HG03460 (cell line): ENCODE measurements at regions not wholly inside any gene's neighbourhood (a gene's known extent, or its start where the extent isn't known, plus 50 kb on each side); places are given as distances from the start of the nearest gene placed in this dataset.
"Not testable (repeated sequence)": the region's sequence is repeated elsewhere in the genome, so short reads cannot be mapped to it uniquely, and the experiment has no call there.

Experiments used
- ATAC-seq: cut with Tn5 transposase; IDR thresholded peaks from one replicate; pipeline ENCODE4 v1.9.1; 2021; ENCODE audit not compliant: unreplicated experiment

DNA sequence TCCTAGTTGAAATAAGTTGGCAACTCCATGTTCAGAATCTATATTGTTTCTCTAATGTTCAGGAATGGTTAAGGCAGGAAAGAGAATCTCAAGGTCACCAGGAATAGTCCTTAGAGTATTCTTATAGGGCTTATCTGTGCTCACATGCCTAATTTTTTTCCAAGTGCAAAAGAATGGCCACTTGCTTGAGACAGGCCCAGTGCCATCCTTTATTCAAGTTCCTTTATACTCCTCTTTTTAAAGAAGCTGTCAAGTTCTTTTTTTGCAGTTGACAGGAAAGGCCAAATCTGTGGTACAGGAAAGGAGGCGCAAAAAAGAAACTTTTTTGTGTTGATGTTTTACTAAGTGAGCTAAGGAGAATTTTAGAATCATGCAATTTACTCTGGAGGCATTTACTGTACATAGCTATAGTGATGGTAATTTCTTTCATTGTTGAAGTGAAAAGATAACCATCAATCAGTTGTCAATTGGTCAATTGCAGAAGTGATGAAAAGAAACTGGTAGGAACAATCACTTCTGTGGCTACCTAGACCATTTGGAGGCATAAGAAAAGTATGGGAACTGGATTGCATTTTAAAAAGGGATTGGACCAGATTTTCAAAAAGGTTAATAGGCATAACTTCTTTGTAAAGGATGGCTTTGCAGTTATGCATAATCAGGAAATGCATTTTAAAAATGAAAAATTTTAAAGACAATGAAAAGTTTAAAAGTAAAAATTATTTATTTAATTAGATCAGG lies 102.5 kb upstream of the SOX2 start:
- ATAC-seq = no peak

DNA sequence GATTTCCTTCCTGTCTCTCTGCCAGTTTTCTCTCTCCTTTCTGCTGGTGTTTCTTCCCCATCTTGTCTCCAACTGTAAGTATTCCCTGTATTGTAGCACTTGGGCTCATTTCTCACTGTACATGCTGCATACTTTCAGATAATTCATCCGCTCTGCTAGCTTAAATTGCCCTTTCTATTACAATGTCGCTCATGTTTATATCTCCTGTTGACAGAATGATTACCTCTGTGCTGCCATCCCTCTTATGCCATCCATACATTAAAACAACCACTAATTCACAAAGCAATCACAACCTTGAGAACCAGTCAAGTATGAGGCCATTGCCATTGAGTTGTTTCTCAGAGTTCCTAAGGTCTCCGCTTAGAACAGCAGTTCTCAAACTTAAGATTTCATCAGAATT lies 107.5 kb upstream of the SOX2 start:
- ATAC-seq = no peak

DNA sequence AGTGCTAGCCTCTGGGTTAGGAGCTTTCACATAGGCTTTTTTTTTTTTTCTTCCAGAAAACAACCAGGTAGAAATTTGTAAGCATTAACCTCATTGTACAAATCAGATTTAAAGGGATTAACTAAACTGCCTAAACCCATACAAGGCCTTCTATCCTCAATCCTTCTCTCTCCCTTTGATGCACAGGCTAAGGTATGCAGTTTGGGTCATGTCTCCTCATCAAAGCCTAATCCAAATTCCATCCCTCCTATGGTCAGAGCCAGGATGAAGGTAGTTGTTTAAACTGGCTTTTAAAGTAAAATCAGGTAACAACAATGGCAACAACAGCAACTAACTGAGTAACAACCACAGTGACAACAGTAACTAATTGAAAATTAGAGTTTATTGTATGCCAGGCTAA lies 115.6 kb upstream of the SOX2 start:
- ATAC-seq = no peak

DNA sequence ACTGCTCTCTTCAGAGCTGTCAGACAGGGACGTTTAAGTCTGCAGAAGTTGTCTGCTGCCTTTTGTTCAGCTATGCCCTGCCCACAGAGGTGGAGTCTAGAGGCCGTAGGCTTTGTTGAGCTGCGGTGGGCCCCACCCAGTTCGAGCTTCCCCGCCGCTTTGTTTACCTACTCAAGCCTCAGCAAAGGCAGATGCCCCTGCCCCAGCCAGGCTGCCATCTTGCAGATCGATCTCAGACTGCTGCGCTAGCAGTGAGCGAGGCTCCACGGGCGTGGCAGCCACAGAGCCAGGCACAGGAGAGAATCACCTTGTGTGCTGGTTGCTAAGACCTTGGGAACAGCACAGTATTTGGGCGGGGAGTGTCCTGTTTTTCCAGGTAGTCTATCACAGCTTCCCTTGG lies 120.8 kb upstream of the SOX2 start:
- not testable (repeated sequence) for ATAC-seq

DNA sequence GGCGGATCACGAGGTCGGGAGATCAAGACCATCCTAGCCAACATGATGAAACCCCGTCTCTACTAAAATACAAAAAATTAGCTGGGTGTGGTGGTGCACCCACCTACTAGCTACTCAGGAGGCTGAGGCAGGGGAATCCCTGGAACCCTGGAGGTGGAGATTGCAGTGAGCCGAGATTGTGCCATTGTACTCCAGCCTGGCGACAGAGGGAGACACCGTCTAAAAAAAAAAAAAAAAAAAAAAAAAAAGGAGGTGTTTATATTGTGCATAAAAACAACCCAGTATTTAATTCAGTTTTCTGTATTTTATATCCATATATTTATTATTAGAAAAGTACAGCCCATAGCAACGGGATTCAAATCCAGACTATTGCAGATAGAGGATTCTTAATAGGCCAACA lies 129.1 kb upstream of the SOX2 start:
- no peak for ATAC-seq

DNA sequence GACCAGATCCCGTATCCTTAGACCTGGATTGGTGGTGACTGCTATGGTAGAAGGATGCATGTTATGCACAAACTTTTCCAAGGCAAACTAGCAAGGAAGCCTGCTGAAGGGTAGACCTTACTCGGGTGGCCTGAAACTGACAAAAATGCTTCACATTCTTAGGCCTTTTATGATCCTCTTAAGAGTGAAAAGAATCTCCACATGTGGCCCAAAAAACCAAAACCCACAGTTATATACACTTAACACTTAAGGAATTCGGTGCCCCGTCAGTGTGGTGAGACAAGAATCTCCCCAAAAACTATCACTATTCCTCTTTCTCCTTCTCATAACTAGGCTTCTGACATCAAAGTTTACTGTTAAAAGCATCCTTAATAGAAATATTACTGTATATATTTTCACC lies 130.1 kb upstream of the SOX2 start:
- ATAC-seq = no peak

DNA sequence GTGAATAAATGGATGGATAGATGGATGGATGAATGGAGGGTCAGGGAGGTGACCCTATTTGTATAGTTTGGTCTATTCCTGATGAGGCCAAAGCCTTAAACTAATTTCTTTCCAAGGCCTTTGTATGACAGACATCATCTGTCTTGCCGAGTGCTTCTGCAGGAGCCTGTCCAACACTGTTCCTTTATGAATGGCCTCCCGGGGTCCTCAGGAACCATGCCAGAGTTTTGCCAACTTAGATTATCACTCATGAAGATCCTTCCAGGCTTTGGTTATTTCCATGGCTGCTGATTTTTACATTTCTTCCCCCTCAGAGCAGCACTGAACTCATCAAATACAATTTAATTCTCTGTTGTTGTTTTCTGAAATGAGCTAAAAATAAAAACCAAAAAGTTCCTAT lies 133.0 kb upstream of the SOX2 start:
- no peak for ATAC-seq

DNA sequence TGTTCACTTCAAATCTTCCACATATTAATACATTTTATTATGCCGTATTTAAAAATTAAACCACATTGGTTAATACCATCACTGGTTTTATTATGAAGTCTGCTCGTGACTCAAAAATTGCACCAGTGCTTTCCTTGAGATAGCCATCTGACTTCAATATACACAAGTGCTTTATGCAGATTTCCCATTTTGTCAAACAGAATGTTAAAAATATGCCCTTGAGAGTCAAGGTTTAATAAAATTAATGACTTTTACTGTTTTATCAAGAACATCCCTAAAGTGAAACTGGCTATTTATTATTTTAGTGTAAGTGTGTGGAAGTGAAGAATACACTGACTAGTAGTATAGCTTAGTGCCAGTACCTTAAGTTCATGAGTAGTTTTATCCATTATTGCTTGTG lies 139.3 kb upstream of the SOX2 start:
- no peak for ATAC-seq

DNA sequence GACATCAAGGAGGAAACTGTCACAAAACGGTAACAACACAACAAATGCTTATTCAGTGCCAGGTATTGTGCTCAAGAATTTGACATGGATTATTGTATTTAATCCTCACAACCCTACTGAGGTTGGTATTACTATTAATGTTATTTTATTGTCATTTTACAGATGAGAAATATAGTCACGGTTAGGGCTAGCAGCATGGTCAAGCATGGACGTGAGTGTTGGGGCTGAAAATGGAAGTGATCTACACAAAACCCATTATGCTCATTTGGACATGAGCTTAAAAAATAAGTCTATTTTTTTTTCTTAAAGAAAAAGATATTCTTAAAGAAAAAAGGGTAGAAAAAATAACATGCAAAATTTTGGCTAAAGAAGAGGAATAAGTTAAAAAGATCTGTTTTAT lies 141.3 kb upstream of the SOX2 start:
- no peak for ATAC-seq

DNA sequence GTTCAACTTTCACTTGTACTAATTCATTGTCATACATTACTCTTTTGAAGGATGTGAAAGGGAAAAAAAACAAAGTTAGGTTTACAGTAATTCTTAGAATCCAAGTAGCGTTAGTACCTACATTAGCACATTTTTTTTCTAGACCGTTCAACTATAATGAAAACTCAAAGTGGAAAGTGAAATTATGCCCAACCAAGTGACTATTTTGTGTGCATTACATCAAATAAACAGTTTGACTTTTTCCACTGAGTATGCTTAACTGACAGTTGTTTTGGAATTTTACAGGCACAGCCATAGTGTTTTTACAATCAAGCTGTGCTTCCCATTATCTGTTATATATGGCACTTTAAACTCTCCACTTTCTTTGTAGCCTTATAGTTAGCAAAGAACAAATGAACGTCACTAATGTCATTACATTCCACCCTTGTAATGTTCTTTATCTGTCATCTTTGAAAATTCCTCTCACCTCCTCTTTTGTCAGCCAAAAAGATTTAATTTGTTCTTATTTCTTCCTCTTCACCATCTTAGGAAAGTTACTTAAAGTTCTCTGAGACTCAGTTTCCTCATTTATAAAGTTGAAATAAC lies 142.3 kb upstream of the SOX2 start:
- no peak for ATAC-seq

DNA sequence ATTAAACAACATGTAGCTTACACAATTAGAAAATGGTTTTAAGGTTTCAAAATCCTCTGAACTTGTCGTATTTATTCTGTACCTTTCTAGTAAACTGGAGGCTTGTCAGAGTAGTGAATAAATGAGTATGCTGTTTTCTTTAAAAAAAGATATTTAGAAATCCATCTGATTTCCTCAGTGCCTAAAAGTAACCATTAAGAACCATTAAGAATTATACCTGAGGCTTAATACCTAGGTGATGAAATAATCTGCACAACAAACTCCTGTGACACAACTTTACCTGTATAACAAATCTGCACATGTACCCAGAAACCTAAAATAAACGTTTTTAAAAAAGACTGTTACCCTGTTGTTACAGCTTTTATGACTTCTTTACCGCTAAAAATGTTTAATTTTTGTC lies 143.0 kb upstream of the SOX2 start:
- no peak for ATAC-seq

DNA sequence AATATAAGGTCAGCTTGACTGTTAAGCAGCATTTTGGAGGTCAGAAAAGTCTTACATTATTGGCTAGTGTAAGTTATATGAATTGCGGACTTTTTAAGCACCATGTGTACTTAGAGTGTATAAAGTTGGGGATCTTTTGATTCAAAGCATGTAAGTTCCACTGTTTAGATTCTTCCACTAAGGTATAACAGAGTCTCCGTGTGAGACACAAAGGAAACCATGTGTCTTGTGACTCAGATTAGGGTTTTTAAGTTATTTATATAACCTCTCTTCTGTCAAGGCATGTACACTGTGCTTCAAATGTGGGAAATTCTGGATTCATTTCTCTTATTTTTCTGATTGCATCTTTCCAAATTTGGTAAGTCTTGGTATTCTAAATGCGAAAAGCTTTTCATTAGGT lies 143.5 kb upstream of the SOX2 start:
- ATAC-seq = no peak

DNA sequence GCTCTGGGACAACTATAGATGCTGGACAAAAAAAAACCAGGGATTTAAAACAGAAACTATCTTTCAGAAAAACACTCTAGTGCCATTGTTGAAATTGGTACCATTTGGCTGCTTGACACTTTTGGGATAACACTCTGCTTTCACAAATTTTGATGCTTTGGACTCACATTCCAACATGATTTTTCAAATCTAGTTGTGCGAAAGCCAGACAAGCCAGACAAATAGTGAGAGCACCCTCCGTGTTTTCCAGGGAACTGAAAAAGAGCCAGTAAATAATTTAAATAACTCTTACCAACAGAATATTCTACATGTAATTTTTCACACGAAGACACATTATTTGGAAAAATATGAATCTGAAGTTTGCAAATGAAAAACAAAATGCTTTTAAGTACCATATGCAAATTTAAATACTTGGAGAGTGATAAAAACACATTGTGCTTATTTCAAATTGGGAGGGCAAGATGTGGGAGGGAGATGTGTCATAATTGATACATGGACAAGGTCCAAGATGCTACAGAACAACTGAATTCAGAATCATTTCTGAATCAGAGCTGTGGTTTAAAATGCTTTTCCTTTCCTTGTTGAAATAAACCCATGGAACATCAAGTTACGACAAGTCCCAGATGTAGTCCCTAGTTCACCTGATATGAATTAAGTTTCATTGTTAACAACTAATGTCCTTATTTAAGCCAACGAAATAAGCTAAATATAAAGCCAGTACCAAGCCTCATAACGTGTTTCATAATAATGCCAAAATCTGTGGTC lies 144.2 kb upstream of the SOX2 start:
- no peak for ATAC-seq

DNA sequence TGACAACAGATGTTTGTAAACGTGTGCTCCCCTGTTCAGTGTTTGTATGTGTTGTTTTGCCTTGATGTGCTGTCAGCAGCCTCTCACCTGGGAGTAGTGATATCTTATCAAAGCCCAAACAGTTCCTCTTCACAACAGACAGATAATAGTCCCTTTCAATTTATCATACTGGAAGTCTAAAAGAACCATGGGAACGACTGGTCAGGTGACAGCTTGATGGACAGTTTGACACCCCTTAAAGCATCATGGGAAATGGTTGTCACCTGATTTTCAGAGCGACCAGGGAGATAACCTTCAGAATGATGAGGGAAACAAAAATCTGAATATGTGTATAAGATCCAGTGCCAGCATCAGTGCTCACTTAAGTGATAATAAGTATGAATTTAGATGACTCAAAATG lies 146.3 kb upstream of the SOX2 start:
- no peak for ATAC-seq

DNA sequence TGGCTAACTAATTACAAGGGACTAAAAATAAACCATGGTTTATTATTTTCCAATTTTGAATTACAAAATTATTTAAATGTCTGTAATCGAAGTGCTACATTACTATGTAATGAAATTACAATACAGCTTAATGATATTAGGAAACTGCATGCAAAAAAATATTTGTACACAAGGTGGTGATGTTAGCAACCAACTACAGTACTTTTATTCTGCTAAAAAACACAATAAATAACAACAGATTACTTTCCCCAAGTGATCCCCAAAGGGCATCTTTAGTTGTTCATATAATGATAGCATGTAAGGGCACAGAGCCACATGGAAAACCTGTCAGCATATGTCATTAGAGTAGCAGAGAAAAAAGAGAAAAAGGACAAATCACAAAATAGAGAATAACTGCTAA lies 147.5 kb upstream of the SOX2 start:
- no peak for ATAC-seq

DNA sequence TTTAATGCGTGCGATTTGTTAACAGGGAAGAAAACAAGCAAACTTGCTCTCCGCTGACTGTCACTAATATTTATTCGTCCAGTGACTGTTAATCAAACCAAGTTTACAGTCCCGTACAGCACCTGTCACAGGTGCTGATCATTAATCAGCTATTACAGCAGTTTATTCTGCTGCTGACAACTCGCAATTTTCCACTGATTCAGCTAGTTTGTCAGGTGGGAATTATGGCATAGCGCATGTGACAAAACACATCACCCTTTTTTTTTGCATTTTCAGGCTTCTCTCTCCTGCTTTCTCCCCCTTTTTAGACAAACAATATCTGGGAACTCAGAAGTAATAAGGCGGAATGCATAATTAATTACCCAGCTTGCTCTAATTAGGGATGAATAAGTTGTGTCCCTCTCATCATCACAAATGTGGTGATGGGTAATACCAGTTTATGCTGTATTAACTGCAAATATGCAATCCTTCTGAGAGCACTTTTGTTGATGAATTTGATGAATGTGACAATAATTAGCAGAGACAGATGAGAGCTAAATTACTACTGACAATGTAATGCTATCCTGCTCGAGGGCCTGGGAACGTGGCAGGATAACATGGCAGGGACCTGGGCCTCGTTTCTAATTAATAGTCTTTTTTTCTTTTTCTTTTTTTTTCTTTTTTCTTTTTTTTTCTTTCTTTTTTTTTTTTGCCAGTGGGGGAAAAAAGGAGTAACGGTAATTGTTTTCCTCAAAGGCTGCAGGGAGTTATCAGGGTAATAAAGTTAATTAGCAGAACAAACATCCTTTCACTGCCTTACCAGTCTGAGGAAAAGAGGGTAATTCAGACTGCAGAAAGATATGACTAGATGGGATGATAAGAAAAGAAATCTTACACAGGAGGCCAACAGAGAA lies 150.3 kb upstream of the SOX2 start:
- ATAC-seq = no peak

DNA sequence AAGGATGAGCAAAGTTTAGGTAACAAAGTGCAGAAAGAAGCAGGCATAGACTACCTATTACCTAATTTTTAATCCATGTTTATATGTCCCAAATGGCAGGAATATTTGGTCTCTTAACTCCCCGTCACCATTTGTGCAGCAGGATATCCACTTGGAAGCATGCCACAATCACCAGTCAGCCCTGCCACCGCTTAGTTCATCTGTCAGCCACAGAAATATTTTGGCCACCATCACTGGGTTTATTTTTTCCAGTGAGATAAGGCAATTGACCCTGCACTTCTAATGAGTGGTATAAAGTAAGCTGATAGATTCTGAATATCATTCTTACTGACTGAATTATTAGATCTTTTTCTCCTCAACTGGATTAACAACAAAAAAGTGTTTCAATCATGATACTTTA lies 152.9 kb upstream of the SOX2 start:
- ATAC-seq = no peak

DNA sequence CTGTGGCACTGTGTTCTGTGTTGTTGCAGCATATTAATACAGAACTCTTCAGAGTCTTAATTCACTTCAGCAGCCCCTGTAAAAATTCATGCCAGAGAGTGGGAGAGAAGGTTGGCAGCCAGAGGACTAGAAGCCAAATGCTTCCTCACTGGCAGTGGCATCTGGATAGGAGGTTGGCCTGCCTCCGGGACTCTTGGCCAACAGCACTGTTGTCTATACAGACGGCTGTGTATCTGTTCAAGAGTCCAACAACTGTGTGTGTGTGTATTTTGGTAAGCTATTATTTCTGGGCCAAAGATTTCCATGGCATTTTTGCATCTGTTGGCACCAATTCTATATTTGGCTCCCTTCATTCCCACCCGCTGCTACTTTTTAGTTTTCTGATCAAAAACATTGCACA lies 156.0 kb upstream of the SOX2 start:
- ATAC-seq = no peak

DNA sequence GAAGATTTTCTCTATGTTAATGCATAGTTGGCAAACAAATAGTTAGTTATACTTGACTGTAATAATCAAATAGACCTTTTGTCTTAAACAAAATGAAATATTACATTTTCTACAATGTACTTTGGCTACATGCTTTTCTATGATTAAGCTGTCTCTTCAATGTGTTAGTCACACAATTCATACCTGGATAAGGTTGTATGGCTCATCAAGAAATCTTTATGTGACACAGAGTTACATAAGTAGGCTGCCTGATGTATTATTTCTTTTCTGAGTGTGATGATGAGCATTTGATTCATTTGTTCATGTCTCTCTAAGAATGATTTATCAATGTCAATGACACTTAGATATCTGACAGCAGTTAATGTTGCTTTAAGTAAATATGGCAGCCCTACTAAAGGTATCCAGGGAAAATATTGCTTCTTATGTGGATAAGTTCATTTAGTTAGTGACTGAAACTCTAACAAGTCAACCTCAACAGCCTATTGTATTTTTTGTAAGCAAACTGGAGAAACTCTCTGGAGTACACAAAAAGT lies 157.4 kb upstream of the SOX2 start:
- no peak for ATAC-seq

DNA sequence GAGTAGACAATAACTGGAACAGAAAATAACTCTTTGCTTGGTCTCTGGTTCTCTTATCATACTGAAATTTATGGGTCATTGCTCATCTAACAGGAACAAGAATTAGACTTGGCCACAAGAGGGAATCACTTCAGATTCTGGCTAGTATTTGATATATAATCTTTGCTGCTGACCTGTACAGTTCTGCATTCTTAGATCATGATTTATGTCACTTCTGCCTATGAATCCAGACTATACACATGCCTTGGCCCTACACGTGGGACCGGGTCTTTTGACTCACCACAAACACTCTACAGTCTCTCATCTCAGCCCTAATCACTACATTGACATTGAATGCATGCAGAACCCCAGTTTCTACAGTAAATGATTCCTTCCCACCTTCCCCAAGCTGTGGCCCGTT lies 162.5 kb upstream of the SOX2 start:
- ATAC-seq = no peak

DNA sequence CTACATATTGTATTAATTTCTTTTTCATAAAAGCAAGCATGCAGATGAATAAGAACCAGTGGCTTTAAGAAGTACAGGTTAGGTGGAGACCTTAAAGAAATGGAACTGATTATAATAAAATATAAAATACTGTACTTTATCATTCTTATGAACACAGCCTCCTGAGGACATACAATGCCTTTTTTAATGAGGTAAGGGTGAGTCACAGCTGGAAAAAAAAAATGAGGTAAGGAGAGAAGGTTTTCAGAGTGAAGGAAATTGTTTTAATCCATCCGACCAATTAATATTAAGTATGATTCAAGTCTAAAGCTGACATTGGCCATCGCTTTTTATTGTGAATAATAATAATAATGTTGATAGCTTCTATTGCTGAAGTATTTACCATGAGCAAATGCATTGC lies 170.3 kb upstream of the SOX2 start:
- no peak for ATAC-seq
